ENCODE measurements at regions not wholly inside any gene's neighbourhood (a gene's known extent, or its start where the extent isn't known, plus 50 kb on each side); places are given as distances from the start of the nearest gene placed in this dataset.

GRCh38 chr3:25856902-25857518 lies 67.1 kb downstream of the OXSM start (continued):
- TF ChIP-seq CTCF (IDR thresholded peaks at IDR 0.05; ENCODE audit: control extremely low read depth in 1 of 3, insufficient read depth in 1 of 3, low read depth in 1 of 3, low read length in 3 of 3) (peak in 2 of 3 experiments; percentile 47 to 71; a peak in 2 of 4 replicates), NRF1 (IDR thresholded peaks at IDR 0.05; ENCODE audit: low read depth, low read length) (no peak)
